T-cell (primary cell): ENCODE measurements at regions not wholly inside any gene's neighbourhood (a gene's known extent, or its start where the extent isn't known, plus 50 kb on each side); places are given as distances from the start of the nearest gene placed in this dataset.

Source experiments
- ATAC-seq, 4 experiments: fragments of 200-7000 bp in 3 of 4; fragments of 150-1000 bp in 1 of 4; cut with Tn5 transposase; replicated peaks in 1 of 4; 1 replicate in 3 of 4; 2 replicates in 1 of 4; pipeline ENCODE4 v1.10.0; 2021; ENCODE audit warnings: moderate library complexity in 3 of 4, mild to moderate bottlenecking in 2 of 4, moderate number of reproducible peaks in 1 of 4
- CTCF ChIA-PET, 2 donors: fragments of 300-600 bp; sonication (Branson Sonifier 250); formaldehyde crosslinking; loops; one replicate each; lab custom pipeline; 2022; ENCODE audit warnings: antibody characterized with exemption in 2 of 2; lab: Charles Lee
- POLR2A ChIA-PET, 2 donors: fragments of 300-600 bp; sonication (Branson Sonifier 250); formaldehyde crosslinking; loops; one replicate each; lab custom pipeline; 2022; ENCODE audit warnings: antibody characterized with exemption in 2 of 2; lab: Charles Lee
- DNase-seq, 35 experiments: peaks; one replicate each; pipeline versions ENCODE4 v3.0.0 to v3.0.0-alpha.2; 2013 to 2023
- H3K27ac ChIP-seq: one replicate; pipeline ENCODE4 v1.5.1; 2013; ENCODE audit warnings: low read length
- H3K27me3 ChIP-seq, 2 experiments: replicated peaks in 1 of 2; 1 replicate in 1 of 2; 2 replicates in 1 of 2; pipeline versions ENCODE4 v1.6.1 to v1.7.0; 2013; ENCODE audit warnings: low read length in 1 of 2, mixed read lengths in 1 of 2; ENCODE audit not compliant: control insufficient read depth in 2 of 2, insufficient read depth in 2 of 2; ENCODE audit errors: extremely low read depth in 1 of 2
- H3K36me3 ChIP-seq, 2 donors: 1 replicate in 1 of 2; 2 replicates in 1 of 2; pipeline versions ENCODE4 v1.6.1 to v1.7.0; 2013; ENCODE audit warnings: low read length in 1 of 2; ENCODE audit not compliant: control insufficient read depth in 2 of 2, insufficient read depth in 1 of 2; ENCODE audit errors: extremely low read depth in 1 of 2
- H3K4me1 ChIP-seq, 2 experiments: 1 replicate in 1 of 2; 2 replicates in 1 of 2; pipeline versions ENCODE4 v1.6.1 to v1.7.0; 2013; ENCODE audit warnings: low read length in 2 of 2, mixed read lengths in 1 of 2; ENCODE audit not compliant: insufficient read depth in 2 of 2, control insufficient read depth in 1 of 2; ENCODE audit errors: extremely low read depth in 1 of 2
- H3K4me3 ChIP-seq, 2 donors: 1 replicate in 1 of 2; 2 replicates in 1 of 2; pipeline versions ENCODE4 v1.5.1 to v1.7.0; 2013; ENCODE audit warnings: mild to moderate bottlenecking in 2 of 2, low read length in 1 of 2, moderate library complexity in 1 of 2; ENCODE audit not compliant: control insufficient read depth in 1 of 2; ENCODE audit errors: extremely low read depth in 1 of 2
- H3K9me3 ChIP-seq: 2 replicates; pipeline ENCODE4 v1.7.0; 2013
- H3K27ac Mint-ChIP-seq, 2 donors: one replicate each; pipeline ENCODE4 v1.8.0; 2020 to 2021; ENCODE audit warnings: mild to moderate bottlenecking in 2 of 2, mixed read lengths in 2 of 2
- H3K27me3 Mint-ChIP-seq, 2 donors: one replicate each; pipeline ENCODE4 v1.8.0; 2021 to 2022; ENCODE audit warnings: mixed read lengths in 2 of 2
- H3K36me3 Mint-ChIP-seq: one replicate; pipeline ENCODE4 v1.8.0; 2021; ENCODE audit warnings: mixed read lengths
- H3K4me1 Mint-ChIP-seq, 3 donors: one replicate each; pipeline ENCODE4 v1.8.0; 2020 to 2022; ENCODE audit warnings: mixed read lengths in 3 of 3, mild to moderate bottlenecking in 1 of 3
- H3K4me3 Mint-ChIP-seq, 3 donors: one replicate each; pipeline ENCODE4 v1.8.0; 2020 to 2022; ENCODE audit warnings: mild to moderate bottlenecking in 3 of 3, mixed read lengths in 3 of 3, moderate library complexity in 3 of 3
- H3K9me3 Mint-ChIP-seq, 3 donors: one replicate each; pipeline ENCODE4 v1.8.0; 2020 to 2022; ENCODE audit warnings: mixed read lengths in 3 of 3
- WGBS: methylation state at CpG from one replicate; pipeline ENCODE4 v1.1.5; 2013; ENCODE audit warnings: missing lambda C conversion rate; ENCODE audit not compliant: insufficient coverage; 5-methylcytosine and 5-hydroxymethylcytosine counted together

DNA sequence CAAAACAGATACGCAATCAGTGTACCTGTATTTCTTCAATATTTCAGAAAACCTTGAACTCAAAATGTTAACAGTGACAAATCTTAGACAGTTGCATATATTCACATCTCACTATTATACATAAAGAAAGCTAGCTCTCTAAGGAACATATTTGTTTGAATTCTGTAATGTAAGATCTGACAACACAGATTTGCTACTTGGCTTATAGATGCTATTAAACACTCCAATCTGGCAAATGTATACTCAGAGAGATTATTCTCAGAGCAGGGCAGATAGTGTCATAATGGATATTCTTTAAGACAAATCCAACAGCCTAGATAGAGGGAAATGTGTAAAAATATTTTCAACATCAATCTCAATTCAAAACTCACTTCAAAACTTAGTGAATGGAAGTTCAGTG lies 794.5 kb upstream of the CDH9 start:
- no peak for ATAC-seq

GRCh38 chr5:27830546-27830945 lies 792.2 kb upstream of the CDH9 start:
- Mint-ChIP-seq H3K27ac (no peak overlapping the region), H3K9me3 (peaks cover 6 to 9% (median 8%) of the 10 kb centered on the region in 3 donors), H3K27me3 (no peaks in the 10 kb centered on the region), H3K4me3 (no peak overlapping the region), H3K36me3 (no peaks in the 10 kb centered on the region), H3K4me1 (no peaks in the 10 kb centered on the region)
- H3K36me3 ChIP-seq: no peaks in the 10 kb centered on the region
- POLR2A ChIA-PET: no interaction called here
- H3K4me1 ChIP-seq: no peaks in the 10 kb centered on the region
- H3K4me3 ChIP-seq: no peak overlapping the region
- whole genome bisulfite sequencing: no CpG with 5 or more reads among the region's 2 CpGs
- no peaks in the 10 kb centered on the region for H3K27me3 ChIP-seq
- no peak overlapping the region for H3K27ac ChIP-seq
- ATAC-seq (no peak), DNase-seq (no peak)
- CTCF ChIA-PET: no interaction called here
- H3K9me3 ChIP-seq: peaks cover 2% of the 10 kb centered on the region

More for the DNA sequence above, 794.5 kb upstream of the CDH9 start:
- Mint-ChIP-seq H3K36me3 (no peaks in the 10 kb centered on the region), H3K9me3 (peaks cover 17 to 23% (median 19%) of the 10 kb centered on the region in 3 donors), H3K27ac (no peak overlapping the region), H3K27me3 (no peaks in the 10 kb centered on the region), H3K4me3 (no peak overlapping the region), H3K4me1 (no peaks in the 10 kb centered on the region)
- H3K9me3 ChIP-seq: peaks cover 2% of the 10 kb centered on the region
- no peak overlapping the region for H3K27ac ChIP-seq
- H3K4me1 ChIP-seq: no peaks in the 10 kb centered on the region
- H3K4me3 ChIP-seq: no peak overlapping the region
- CTCF ChIA-PET: no interaction called here
- H3K27me3 ChIP-seq: no peaks in the 10 kb centered on the region
- H3K36me3 ChIP-seq: no peaks in the 10 kb centered on the region
- no peak for DNase-seq
- no CpG with 5 or more reads among the region's 1 CpG for WGBS
- POLR2A ChIA-PET: no interaction called here

DNA sequence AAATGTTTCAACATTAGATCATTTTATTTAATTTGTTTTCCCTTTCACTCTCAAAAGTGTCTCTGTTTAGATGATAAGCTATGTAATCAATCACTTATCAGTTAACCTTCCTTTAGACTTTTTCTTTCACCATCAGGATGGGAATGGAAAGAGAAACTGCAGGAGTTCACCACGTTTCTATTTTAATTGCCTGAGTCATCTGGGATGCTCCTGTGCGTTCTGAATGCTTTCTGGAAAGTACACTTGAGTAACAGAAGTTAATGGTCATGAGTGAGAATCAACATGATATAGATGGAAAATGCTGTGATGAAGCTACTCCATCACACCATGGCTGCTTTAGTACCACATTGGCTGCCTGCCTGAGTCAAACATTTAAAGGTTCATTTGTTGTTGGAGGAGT lies 783.3 kb upstream of the CDH9 start:
- Histone ChIP-seq H3K27me3 (no peaks in the 10 kb centered on the region), H3K27ac (no peak overlapping the region), H3K4me1 (no peaks in the 10 kb centered on the region), H3K9me3 (no peaks in the 10 kb centered on the region), H3K36me3 (no peaks in the 10 kb centered on the region), H3K4me3 (no peak overlapping the region)
- Mint-ChIP-seq H3K27ac (no peak overlapping the region), H3K9me3 (peaks cover 5 to 22% (median 16%) of the 10 kb centered on the region in 3 donors), H3K4me3 (no peak overlapping the region), H3K27me3 (no peaks in the 10 kb centered on the region), H3K4me1 (no peaks in the 10 kb centered on the region), H3K36me3 (no peaks in the 10 kb centered on the region)
- DNase-seq (no peak), ATAC-seq (no peak)
- WGBS: no CpG with 5 or more reads among the region's 2 CpGs
- ChIA-PET CTCF (no interaction called here), POLR2A (no interaction called here)

- no peaks in the 10 kb centered on the region for H3K36me3 Mint-ChIP-seq
These were observed 780.5 kb upstream of the CDH9 start for GRCh38 chr5:27818888-27819287.

GRCh38 chr5:27814983-27815382 lies 776.6 kb upstream of the CDH9 start:
- Mint-ChIP-seq H3K27me3 (no peaks in the 10 kb centered on the region), H3K4me1 (no peaks in the 10 kb centered on the region), H3K9me3 (peaks cover 15 to 31% (median 22%) of the 10 kb centered on the region in 3 donors), H3K36me3 (no peaks in the 10 kb centered on the region), H3K27ac (no peak overlapping the region), H3K4me3 (no peak overlapping the region)
- ChIA-PET CTCF (no interaction called here), POLR2A (no interaction called here)
- Histone ChIP-seq H3K4me3 (no peak overlapping the region), H3K27me3 (no peaks in the 10 kb centered on the region), H3K4me1 (no peaks in the 10 kb centered on the region), H3K9me3 (no peaks in the 10 kb centered on the region), H3K36me3 (no peaks in the 10 kb centered on the region), H3K27ac (no peak overlapping the region)
- DNase-seq (no peak), ATAC-seq (no peak)
- WGBS: no CpG with 5 or more reads among the region's 1 CpG

More at GRCh38 chr5:27818888-27819287, 780.5 kb upstream of the CDH9 start:
- no peaks in the 10 kb centered on the region for H3K27me3 Mint-ChIP-seq
- H3K9me3 ChIP-seq: no peaks in the 10 kb centered on the region
- WGBS: no CpG with 5 or more reads among the region's 1 CpG
- no peak overlapping the region for H3K4me3 Mint-ChIP-seq
- no peaks in the 10 kb centered on the region for H3K36me3 ChIP-seq
- H3K27ac ChIP-seq: no peak overlapping the region
- no peak for ATAC-seq
- H3K4me1 ChIP-seq: no peaks in the 10 kb centered on the region
- no peak for DNase-seq
- H3K27ac Mint-ChIP-seq: no peak overlapping the region
- no peak overlapping the region for H3K4me3 ChIP-seq
- no peaks in the 10 kb centered on the region for H3K27me3 ChIP-seq
- ChIA-PET POLR2A (no interaction called here), CTCF (no interaction called here)
- H3K4me1 Mint-ChIP-seq: no peaks in the 10 kb centered on the region
- H3K9me3 Mint-ChIP-seq: peaks cover 15 to 27% (median 20%) of the 10 kb centered on the region in 3 donors

DNA sequence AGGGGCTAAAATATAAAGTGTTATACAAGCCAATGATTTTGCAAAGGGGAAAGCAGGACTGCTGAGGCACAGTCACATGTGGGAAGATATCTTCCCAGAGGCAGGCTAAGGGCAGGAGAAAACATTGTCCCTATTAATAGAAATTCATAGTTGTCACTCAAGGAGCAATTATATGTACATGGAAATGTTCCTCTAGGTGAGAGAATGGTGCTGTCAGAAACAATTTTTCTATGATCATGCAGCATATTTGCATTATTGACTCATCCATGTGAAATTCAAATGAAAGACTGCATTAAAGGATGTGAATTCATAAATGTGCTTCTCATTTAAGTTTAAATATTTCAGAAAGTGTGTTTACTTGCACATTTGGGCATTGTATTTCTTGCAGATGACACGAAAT lies 775.9 kb upstream of the CDH9 start:
- no peak for ATAC-seq
- Mint-ChIP-seq H3K4me1 (no peaks in the 10 kb centered on the region), H3K36me3 (no peaks in the 10 kb centered on the region), H3K4me3 (no peak overlapping the region), H3K27ac (no peak overlapping the region), H3K9me3 (peaks cover 19 to 33% (median 22%) of the 10 kb centered on the region in 3 donors), H3K27me3 (no peaks in the 10 kb centered on the region)
- WGBS: no CpG with 5 or more reads among the region's 1 CpG
- CTCF ChIA-PET: no interaction called here
- Histone ChIP-seq H3K36me3 (no peaks in the 10 kb centered on the region), H3K27ac (no peak overlapping the region), H3K4me1 (no peaks in the 10 kb centered on the region), H3K27me3 (no peaks in the 10 kb centered on the region), H3K4me3 (no peak overlapping the region), H3K9me3 (no peaks in the 10 kb centered on the region)
- DNase-seq: no peak
- POLR2A ChIA-PET: no interaction called here

DNA sequence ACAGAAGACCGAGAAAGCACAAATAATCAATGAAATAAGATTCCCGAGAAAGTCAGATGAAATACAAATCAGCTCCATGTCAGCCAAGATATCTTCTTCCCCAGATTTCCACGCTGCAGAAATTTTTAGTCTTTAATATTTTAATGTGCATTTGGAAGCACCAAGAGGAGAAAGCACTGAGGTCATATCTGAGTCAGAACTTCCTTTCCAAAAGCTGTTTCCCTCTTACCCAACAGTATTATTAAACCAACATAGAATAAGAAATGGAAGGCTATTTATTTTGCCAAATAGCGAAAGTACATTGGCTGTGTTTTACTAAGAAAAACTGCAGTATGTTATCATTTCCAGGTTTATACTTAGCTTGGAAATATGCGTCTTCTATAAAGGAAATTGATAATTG lies 772.1 kb upstream of the CDH9 start:
- no peak overlapping the region for H3K27ac ChIP-seq
- no peaks in the 10 kb centered on the region for H3K27me3 ChIP-seq
- H3K9me3 ChIP-seq: peaks cover 3% of the 10 kb centered on the region
- DNase-seq: no peak
- H3K4me3 ChIP-seq: no peak overlapping the region
- POLR2A ChIA-PET: no interaction called here
- H3K4me1 ChIP-seq: no peaks in the 10 kb centered on the region
- no peaks in the 10 kb centered on the region for H3K27me3 Mint-ChIP-seq
- H3K27ac Mint-ChIP-seq: no peak overlapping the region
- CTCF ChIA-PET: interaction anchor here in 1 of 2 donors (0.9 kb wide), 1 partner anchor 13 kb away, joined by 7 read pairs; no protein-coding TSS in a partner anchor
- WGBS: no CpG with 5 or more reads among the region's 5 CpGs
- H3K36me3 Mint-ChIP-seq: no peaks in the 10 kb centered on the region
- no peaks in the 10 kb centered on the region for H3K4me1 Mint-ChIP-seq
- no peak for ATAC-seq
- H3K9me3 Mint-ChIP-seq: peaks cover 7 to 19% (median 10%) of the 10 kb centered on the region in 3 donors
- H3K4me3 Mint-ChIP-seq: no peak overlapping the region
- no peaks in the 10 kb centered on the region for H3K36me3 ChIP-seq
